Vagina (tissue), 2 donors: ENCODE measurements at regions not wholly inside any gene's neighbourhood (a gene's known extent, or its start where the extent isn't known, plus 50 kb on each side); places are given as distances from the start of the nearest gene placed in this dataset.

Source experiments
- DNase-seq, 2 donors: peaks; one replicate each; pipeline ENCODE4 v3.0.0-alpha.2; 2017; ENCODE audit errors: extremely low spot score in 2 of 2
- H3K27ac ChIP-seq: fragments of 200-600 bp; sonication (generic); one replicate; pipeline ENCODE4 v1.5.1; 2019
- H3K27me3 ChIP-seq: fragments of 200-600 bp; sonication (generic); one replicate; pipeline ENCODE4 v1.5.1; 2019
- H3K36me3 ChIP-seq, 2 donors: fragments of 200-600 bp; sonication (generic); one replicate each; pipeline ENCODE4 v1.5.1; 2017 to 2019
- H3K4me1 ChIP-seq: fragments of 200-600 bp; sonication (generic); one replicate; pipeline ENCODE4 v1.5.1; 2019
- H3K4me3 ChIP-seq, 2 donors: fragments of 200-600 bp; sonication (generic); 1 replicate in 1 of 2; 2 replicates in 1 of 2; pipeline ENCODE4 v1.5.1; 2016 to 2019
- H3K9me3 ChIP-seq: fragments of 200-600 bp; sonication (generic); one replicate; pipeline ENCODE4 v1.5.1; 2019
- CTCF ChIP-seq, 3 experiments: fragments of 450-650 bp in 2 of 3; fragments of 200-600 bp in 1 of 3; sonication (generic) in 1 of 3; IDR thresholded peaks; one replicate each; pipeline ENCODE4 v1.5.1; 2017 to 2019; ENCODE audit warnings: antibody characterized with exemption in 3 of 3, mild to moderate bottlenecking in 2 of 3, moderate library complexity in 2 of 3
- POLR2A ChIP-seq, 2 donors: fragments of 450-650 bp; IDR thresholded peaks; one replicate each; pipeline ENCODE4 v1.6.1; 2017; ENCODE audit warnings: antibody characterized with exemption in 2 of 2, mild to moderate bottlenecking in 2 of 2, moderate library complexity in 2 of 2
- POLR2AphosphoS5 ChIP-seq, 2 donors: sonication (generic); formaldehyde crosslinking; IDR thresholded peaks; one replicate each; pipeline ENCODE4 v1.9.0; 2017; ENCODE audit warnings: antibody characterized with exemption in 2 of 2, mild to moderate bottlenecking in 2 of 2, low read depth in 1 of 2; ENCODE audit not compliant: insufficient read depth in 1 of 2
- intact Hi-C: fragments of 100-400 bp; cut with DNase I; formaldehyde crosslinking; loops from one replicate; pipeline ENCODE4 v1.15.1; 2023

- no peak for DNase-seq
- H3K27ac ChIP-seq: no peak overlapping the region
Measured at GRCh38 chr12:30110958-30111586, 327.3 kb upstream of the TMTC1 start.

GRCh38 chr12:30110498-30110897, 326.8 kb upstream of the TMTC1 start:
- no peak for TF ChIP-seq POLR2AphosphoS5 (IDR thresholded peaks at IDR 0.05; ENCODE audit: insufficient read depth in 1 of 2, low read depth in 1 of 2)
- no peak for TF ChIP-seq CTCF (IDR thresholded peaks at IDR 0.05)
- no peak for TF ChIP-seq POLR2A (IDR thresholded peaks at IDR 0.05)
- DNase-seq: no peak
- intact Hi-C loops: no loop called here
- H3K4me3 ChIP-seq: no peak overlapping the region
- H3K9me3 ChIP-seq: no peaks in the 10 kb centered on the region
- no peaks in the 10 kb centered on the region for H3K4me1 ChIP-seq
- no peaks in the 10 kb centered on the region for H3K27me3 ChIP-seq
- no peaks in the 10 kb centered on the region for H3K36me3 ChIP-seq
- H3K27ac ChIP-seq: no peak overlapping the region

More at GRCh38 chr12:30110958-30111586, 327.3 kb upstream of the TMTC1 start:
- H3K4me1 ChIP-seq: no peaks in the 10 kb centered on the region
- H3K4me3 ChIP-seq: no peak overlapping the region
- intact Hi-C loops: no loop called here
- no peak for TF ChIP-seq CTCF (IDR thresholded peaks at IDR 0.05)
- no peak for TF ChIP-seq POLR2A (IDR thresholded peaks at IDR 0.05)
- TF ChIP-seq POLR2AphosphoS5 (IDR thresholded peaks at IDR 0.05; ENCODE audit: insufficient read depth in 1 of 2, low read depth in 1 of 2): no peak
- H3K27me3 ChIP-seq: no peaks in the 10 kb centered on the region
- H3K36me3 ChIP-seq: no peaks in the 10 kb centered on the region
- H3K9me3 ChIP-seq: no peaks in the 10 kb centered on the region

GRCh38 chr12:30108666-30109065, 324.9 kb upstream of the TMTC1 start:
- H3K27me3 ChIP-seq: no peaks in the 10 kb centered on the region
- H3K27ac ChIP-seq: no peak overlapping the region
- H3K4me3 ChIP-seq: no peak overlapping the region
- no peaks in the 10 kb centered on the region for H3K9me3 ChIP-seq
- no peaks in the 10 kb centered on the region for H3K36me3 ChIP-seq
- intact Hi-C loops: no loop called here
- H3K4me1 ChIP-seq: no peaks in the 10 kb centered on the region
- TF ChIP-seq CTCF (IDR thresholded peaks at IDR 0.05) (no peak), POLR2A (IDR thresholded peaks at IDR 0.05) (no peak), POLR2AphosphoS5 (IDR thresholded peaks at IDR 0.05; ENCODE audit: insufficient read depth in 1 of 2, low read depth in 1 of 2) (no peak)
- no peak for DNase-seq

GRCh38 chr12:30106204-30106965, 322.6 kb upstream of the TMTC1 start:
- Histone ChIP-seq H3K4me1 (no peaks in the 10 kb centered on the region), H3K36me3 (no peaks in the 10 kb centered on the region), H3K27ac (no peak overlapping the region), H3K4me3 (no peak overlapping the region), H3K9me3 (no peaks in the 10 kb centered on the region), H3K27me3 (no peaks in the 10 kb centered on the region)
- intact Hi-C loops: no loop called here
- DNase-seq: no peak
- TF ChIP-seq POLR2A (IDR thresholded peaks at IDR 0.05): no peak
- TF ChIP-seq CTCF (IDR thresholded peaks at IDR 0.05): no peak
- no peak for TF ChIP-seq POLR2AphosphoS5 (IDR thresholded peaks at IDR 0.05; ENCODE audit: insufficient read depth in 1 of 2, low read depth in 1 of 2)

GRCh38 chr12:30105505-30105904, 321.8 kb upstream of the TMTC1 start:
- H3K36me3 ChIP-seq: no peaks in the 10 kb centered on the region
- no peaks in the 10 kb centered on the region for H3K9me3 ChIP-seq
- no peaks in the 10 kb centered on the region for H3K4me1 ChIP-seq
- DNase-seq: no peak
- TF ChIP-seq CTCF (IDR thresholded peaks at IDR 0.05) (no peak), POLR2A (IDR thresholded peaks at IDR 0.05) (no peak), POLR2AphosphoS5 (IDR thresholded peaks at IDR 0.05; ENCODE audit: insufficient read depth in 1 of 2, low read depth in 1 of 2) (no peak)
- H3K27ac ChIP-seq: no peak overlapping the region
- H3K27me3 ChIP-seq: no peaks in the 10 kb centered on the region
- H3K4me3 ChIP-seq: no peak overlapping the region
- intact Hi-C loops: no loop called here
